GM18498 (cell line): ENCODE measurements at regions not wholly inside any gene's neighbourhood (a gene's known extent, or its start where the extent isn't known, plus 50 kb on each side); places are given as distances from the start of the nearest gene placed in this dataset.
"Not testable (repeated sequence)": the region's sequence is repeated elsewhere in the genome, so short reads cannot be mapped to it uniquely, and the experiment has no call there.

Source experiments
- ATAC-seq: cut with Tn5 transposase; IDR thresholded peaks from one replicate; pipeline ENCODE4 v1.9.1; 2021; ENCODE audit warnings: mild to moderate bottlenecking, moderate library complexity; ENCODE audit not compliant: unreplicated experiment

- ATAC-seq, result no peak
Observed at GRCh38 chr6:81909981-81910900, 157.8 kb upstream of the TENT5A start.

GRCh38 chr6:81909162-81909561, 156.7 kb upstream of the TENT5A start:
- ATAC-seq, result no peak

- peak; percentile 90 for ATAC-seq
Observed at GRCh38 chr6:81906709-81907204, 154.3 kb upstream of the TENT5A start.

GRCh38 chr6:81906041-81906440, 153.6 kb upstream of the TENT5A start:
- ATAC-seq, result no peak

- no peak for ATAC-seq
Observed at GRCh38 chr6:81901551-81901966, 149.1 kb upstream of the TENT5A start.

GRCh38 chr6:81900616-81901015, 148.1 kb upstream of the TENT5A start:
- peak; percentile 98 for ATAC-seq

- ATAC-seq, result no peak
Observed at GRCh38 chr6:81897793-81898192, 145.3 kb upstream of the TENT5A start.

GRCh38 chr6:81896525-81897503, 144.3 kb upstream of the TENT5A start:
- no peak for ATAC-seq

GRCh38 chr6:81895511-81896185, 143.2 kb upstream of the TENT5A start:
- no peak for ATAC-seq

GRCh38 chr6:81894788-81895271, 142.3 kb upstream of the TENT5A start:
- ATAC-seq, result no peak

GRCh38 chr6:81894306-81894705, 141.8 kb upstream of the TENT5A start:
- no peak for ATAC-seq

- ATAC-seq, result no peak
Observed at GRCh38 chr6:81892891-81893290, 140.4 kb upstream of the TENT5A start.

GRCh38 chr6:81891874-81892273, 139.4 kb upstream of the TENT5A start:
- no peak for ATAC-seq

- ATAC-seq, result no peak
Observed at GRCh38 chr6:81890846-81891245, 138.4 kb upstream of the TENT5A start.

- no peak for ATAC-seq
Observed at GRCh38 chr6:81889377-81890053, 137.0 kb upstream of the TENT5A start.

GRCh38 chr6:81886909-81887308, 134.4 kb upstream of the TENT5A start:
- not testable (repeated sequence) for ATAC-seq

- ATAC-seq, result no peak
Observed at GRCh38 chr6:81886157-81886556, 133.7 kb upstream of the TENT5A start.

GRCh38 chr6:81881660-81882059, 129.2 kb upstream of the TENT5A start:
- no peak for ATAC-seq

GRCh38 chr6:81878479-81878878, 126.0 kb upstream of the TENT5A start:
- ATAC-seq, result no peak

GRCh38 chr6:81876971-81877370, 124.5 kb upstream of the TENT5A start:
- ATAC-seq, result no peak
